ENCODE measurements at regions not wholly inside any gene's neighbourhood (a gene's known extent, or its start where the extent isn't known, plus 50 kb on each side); places are given as distances from the start of the nearest gene placed in this dataset.

DNA sequence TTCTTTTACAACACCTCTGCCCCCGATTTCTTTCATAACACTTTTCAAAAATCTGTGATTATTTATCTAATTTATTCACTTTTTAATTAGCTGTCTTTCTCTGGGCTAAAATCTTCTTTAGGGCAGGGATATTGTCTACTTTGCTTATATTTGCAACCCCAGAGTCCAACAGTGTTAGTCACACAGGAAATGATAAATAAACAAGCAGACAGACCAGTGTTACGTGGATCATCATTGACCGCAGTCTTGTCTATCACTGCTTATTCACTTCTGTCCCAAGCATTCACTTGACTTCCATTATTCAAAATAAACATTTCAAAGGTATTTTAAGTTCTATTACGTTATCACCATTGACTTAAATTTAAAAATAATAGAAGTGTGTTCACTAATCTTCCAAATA, 237.6 kb upstream of the UBE2E3 start:
- Histone ChIP-seq H3K27ac (ENCODE audit: low read depth, low read length) (no peak overlapping the region), H3K4me2 (ENCODE audit: low read length) (no peak overlapping the region), H3K79me2 (ENCODE audit: insufficient read depth, low read length) (no peaks in the 10 kb centered on the region), H3K9me3 (ENCODE audit: insufficient read depth, low read depth, low read length) (no peaks in the 10 kb centered on the region), H3K9ac (ENCODE audit: low read length) (no peak overlapping the region), H2AFZ (ENCODE audit: low read depth, low read length) (no peak overlapping the region), H3K4me1 (ENCODE audit: insufficient read depth, low read length) (no peaks in the 10 kb centered on the region), H3K27me3 (ENCODE audit: insufficient read depth, low read length) (no peaks in the 10 kb centered on the region), H3K4me3 (ENCODE audit: insufficient read depth, low read depth, low read length) (no peak overlapping the region), H3K36me3 (ENCODE audit: insufficient read depth, low read length) (no peaks in the 10 kb centered on the region), H4K20me1 (ENCODE audit: insufficient read depth, low read length) (no peaks in the 10 kb centered on the region)
- FAIRE-seq (no peak), DNase-seq (ENCODE audit: low read depth) (peak; percentile 22)
- H3K27ac Mint-ChIP-seq (ENCODE audit: unreplicated experiment) = peak overlapping the region; percentile 95
- no peak overlapping the region for H3K4me3 Mint-ChIP-seq (ENCODE audit: unreplicated experiment)
- peaks cover 3% of the 10 kb centered on the region for H3K9me3 Mint-ChIP-seq (ENCODE audit: unreplicated experiment)
- no peaks in the 10 kb centered on the region for H3K27me3 Mint-ChIP-seq (ENCODE audit: low read depth, unreplicated experiment)
- H3K36me3 Mint-ChIP-seq (ENCODE audit: low read depth, unreplicated experiment) = no peaks in the 10 kb centered on the region
- no peak for TF ChIP-seq EZH2 (IDR thresholded peaks at IDR 0.05; ENCODE audit: insufficient read depth, low read length)
- TF ChIP-seq, protein P1, sequence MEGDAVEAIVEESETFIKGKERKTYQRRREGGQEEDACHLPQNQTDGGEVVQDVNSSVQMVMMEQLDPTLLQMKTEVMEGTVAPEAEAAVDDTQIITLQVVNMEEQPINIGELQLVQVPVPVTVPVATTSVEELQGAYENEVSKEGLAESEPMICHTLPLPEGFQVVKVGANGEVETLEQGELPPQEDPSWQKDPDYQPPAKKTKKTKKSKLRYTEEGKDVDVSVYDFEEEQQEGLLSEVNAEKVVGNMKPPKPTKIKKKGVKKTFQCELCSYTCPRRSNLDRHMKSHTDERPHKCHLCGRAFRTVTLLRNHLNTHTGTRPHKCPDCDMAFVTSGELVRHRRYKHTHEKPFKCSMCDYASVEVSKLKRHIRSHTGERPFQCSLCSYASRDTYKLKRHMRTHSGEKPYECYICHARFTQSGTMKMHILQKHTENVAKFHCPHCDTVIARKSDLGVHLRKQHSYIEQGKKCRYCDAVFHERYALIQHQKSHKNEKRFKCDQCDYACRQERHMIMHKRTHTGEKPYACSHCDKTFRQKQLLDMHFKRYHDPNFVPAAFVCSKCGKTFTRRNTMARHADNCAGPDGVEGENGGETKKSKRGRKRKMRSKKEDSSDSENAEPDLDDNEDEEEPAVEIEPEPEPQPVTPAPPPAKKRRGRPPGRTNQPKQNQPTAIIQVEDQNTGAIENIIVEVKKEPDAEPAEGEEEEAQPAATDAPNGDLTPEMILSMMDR (IDR thresholded peaks at IDR 0.05; ENCODE audit: insufficient read depth, low read depth, low read length) = no peak
- H3K4me1 Mint-ChIP-seq (ENCODE audit: low read depth, unreplicated experiment) = peaks cover 11% of the 10 kb centered on the region

DNA sequence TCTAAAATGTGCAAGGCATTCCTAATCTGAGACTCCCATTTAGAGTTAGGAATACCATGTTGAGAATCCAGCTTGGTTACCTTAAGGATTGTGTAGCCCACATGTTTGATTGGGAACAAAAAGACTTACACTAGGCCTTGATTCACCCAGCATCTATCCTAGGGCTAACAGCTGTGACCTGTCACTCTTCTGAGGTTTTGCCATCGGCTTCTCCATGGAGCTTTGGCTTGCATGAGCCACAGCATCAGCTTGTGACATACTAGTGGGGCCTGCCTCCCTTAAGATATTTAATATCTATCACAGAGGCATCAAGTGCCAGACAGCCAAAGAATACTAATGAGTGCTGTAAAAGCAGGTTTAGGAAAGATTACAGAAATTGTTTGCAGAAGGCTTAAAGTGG, 241.3 kb upstream of the UBE2E3 start:
- FAIRE-seq (no peak), DNase-seq (ENCODE audit: low read depth) (no peak)
- Histone ChIP-seq H3K9ac (ENCODE audit: low read length) (no peak overlapping the region), H3K4me3 (ENCODE audit: insufficient read depth, low read depth, low read length) (no peak overlapping the region), H3K4me1 (ENCODE audit: insufficient read depth, low read length) (no peaks in the 10 kb centered on the region), H3K79me2 (ENCODE audit: insufficient read depth, low read length) (no peaks in the 10 kb centered on the region), H3K36me3 (ENCODE audit: insufficient read depth, low read length) (no peaks in the 10 kb centered on the region), H3K27ac (ENCODE audit: low read depth, low read length) (no peak overlapping the region), H3K4me2 (ENCODE audit: low read length) (no peak overlapping the region), H2AFZ (ENCODE audit: low read depth, low read length) (no peak overlapping the region), H4K20me1 (ENCODE audit: insufficient read depth, low read length) (no peaks in the 10 kb centered on the region), H3K27me3 (ENCODE audit: insufficient read depth, low read length) (no peaks in the 10 kb centered on the region), H3K9me3 (ENCODE audit: insufficient read depth, low read depth, low read length) (no peaks in the 10 kb centered on the region)
- Mint-ChIP-seq H3K27me3 (ENCODE audit: low read depth, unreplicated experiment) (no peaks in the 10 kb centered on the region), H3K27ac (ENCODE audit: unreplicated experiment) (no peak overlapping the region), H3K36me3 (ENCODE audit: low read depth, unreplicated experiment) (no peaks in the 10 kb centered on the region), H3K9me3 (ENCODE audit: unreplicated experiment) (no peaks in the 10 kb centered on the region), H3K4me3 (ENCODE audit: unreplicated experiment) (no peak overlapping the region), H3K4me1 (ENCODE audit: low read depth, unreplicated experiment) (peaks cover 17% of the 10 kb centered on the region)
- no peak for TF ChIP-seq EZH2 (IDR thresholded peaks at IDR 0.05; ENCODE audit: insufficient read depth, low read length)
- TF ChIP-seq, protein P1 (IDR thresholded peaks at IDR 0.05; ENCODE audit: insufficient read depth, low read depth, low read length) = no peak

DNA sequence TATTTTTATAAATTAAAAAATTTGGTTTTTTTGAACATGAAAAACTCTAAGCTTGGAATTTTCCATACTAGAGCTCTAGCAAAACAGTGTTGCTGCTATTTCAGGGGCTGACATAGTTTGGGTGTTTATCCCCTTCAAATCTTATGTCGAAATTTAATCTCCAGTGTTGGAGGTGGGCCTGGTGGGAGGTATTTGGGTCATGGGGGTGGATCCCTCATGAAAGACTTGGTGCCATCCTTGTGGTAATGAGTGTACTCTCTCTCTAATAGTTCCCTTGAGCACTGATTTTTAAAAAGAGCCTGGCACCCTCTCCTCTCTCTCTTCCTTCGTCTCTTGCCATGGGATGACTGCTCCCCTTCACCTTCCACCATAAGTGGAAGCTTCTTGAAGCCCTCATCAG, 244.6 kb upstream of the UBE2E3 start:
- Mint-ChIP-seq H3K4me3 (ENCODE audit: unreplicated experiment) (no peak overlapping the region), H3K4me1 (ENCODE audit: low read depth, unreplicated experiment) (peaks cover 14% of the 10 kb centered on the region), H3K27ac (ENCODE audit: unreplicated experiment) (no peak overlapping the region), H3K9me3 (ENCODE audit: unreplicated experiment) (no peaks in the 10 kb centered on the region), H3K27me3 (ENCODE audit: low read depth, unreplicated experiment) (no peaks in the 10 kb centered on the region), H3K36me3 (ENCODE audit: low read depth, unreplicated experiment) (no peaks in the 10 kb centered on the region)
- Histone ChIP-seq H3K9me3 (ENCODE audit: insufficient read depth, low read depth, low read length) (no peaks in the 10 kb centered on the region), H4K20me1 (ENCODE audit: insufficient read depth, low read length) (no peaks in the 10 kb centered on the region), H3K27ac (ENCODE audit: low read depth, low read length) (no peak overlapping the region), H3K9ac (ENCODE audit: low read length) (no peak overlapping the region), H3K27me3 (ENCODE audit: insufficient read depth, low read length) (no peaks in the 10 kb centered on the region), H3K4me2 (ENCODE audit: low read length) (no peak overlapping the region), H3K4me3 (ENCODE audit: insufficient read depth, low read depth, low read length) (no peak overlapping the region), H3K79me2 (ENCODE audit: insufficient read depth, low read length) (no peaks in the 10 kb centered on the region), H2AFZ (ENCODE audit: low read depth, low read length) (no peak overlapping the region), H3K36me3 (ENCODE audit: insufficient read depth, low read length) (no peaks in the 10 kb centered on the region), H3K4me1 (ENCODE audit: insufficient read depth, low read length) (no peaks in the 10 kb centered on the region)
- TF ChIP-seq, protein P1 (IDR thresholded peaks at IDR 0.05; ENCODE audit: insufficient read depth, low read depth, low read length) = no peak
- no peak for TF ChIP-seq EZH2 (IDR thresholded peaks at IDR 0.05; ENCODE audit: insufficient read depth, low read length)
- no peak for DNase-seq (ENCODE audit: low read depth)
- FAIRE-seq = no peak

Measured in astrocyte (in vitro differentiated cells and primary cell).